RWPE2 (cell line): ENCODE measurements at regions not wholly inside any gene's neighbourhood (a gene's known extent, or its start where the extent isn't known, plus 50 kb on each side); places are given as distances from the start of the nearest gene placed in this dataset.
"Not testable (repeated sequence)": the region's sequence is repeated elsewhere in the genome, so short reads cannot be mapped to it uniquely, and the experiment has no call there.

Experiments
- ATAC-seq: fragments of 200-7000 bp; cut with Tn5 transposase; 3 replicates; pipeline ENCODE4 v1.9.1; 2021; ENCODE audit warnings: low read depth
- DNase-seq: peaks from one replicate; pipeline ENCODE4 v3.0.0-alpha.2; 2020; ENCODE audit warnings: low spot score
- H3K27ac ChIP-seq: fragments of 450-650 bp; 2 replicates; pipeline ENCODE4 v1.5.1; 2017; ENCODE audit warnings: mild to moderate bottlenecking; ENCODE audit not compliant: poor library complexity, severe bottlenecking
- H3K27me3 ChIP-seq: fragments of 250-450 bp; sonication (Bioruptor Pico); 2 replicates; pipeline ENCODE4 v1.5.1; 2021; ENCODE audit warnings: mild to moderate bottlenecking, moderate library complexity; ENCODE audit not compliant: insufficient read depth, poor library complexity, severe bottlenecking
- H3K36me3 ChIP-seq: fragments of 250-450 bp; sonication (Bioruptor Pico); 2 replicates; pipeline ENCODE4 v1.5.1; 2020; ENCODE audit warnings: low read depth, mild to moderate bottlenecking, moderate library complexity
- H3K4me1 ChIP-seq: fragments of 250-450 bp; sonication (Bioruptor Pico); 2 replicates; pipeline ENCODE4 v1.5.1; 2021; ENCODE audit warnings: mild to moderate bottlenecking, moderate library complexity; ENCODE audit not compliant: insufficient read depth, poor library complexity, severe bottlenecking
- H3K4me3 ChIP-seq: fragments of 250-450 bp; sonication (Bioruptor Pico); 2 replicates; pipeline ENCODE4 v1.5.1; 2021; ENCODE audit warnings: mild to moderate bottlenecking, moderate library complexity; ENCODE audit not compliant: severe bottlenecking
- H3K9me3 ChIP-seq: fragments of 250-450 bp; sonication (Bioruptor Pico); 2 replicates; pipeline ENCODE4 v1.5.1; 2021; ENCODE audit warnings: mild to moderate bottlenecking, moderate library complexity; ENCODE audit not compliant: severe bottlenecking
- TF ChIP-seq, protein P1 (sequence below): fragments of 450-650 bp; IDR thresholded peaks from one replicate; pipeline ENCODE4 v1.5.1; 2017; ENCODE audit warnings: mild to moderate bottlenecking, moderate library complexity; ENCODE audit not compliant: poor library complexity, severe bottlenecking

DNA sequence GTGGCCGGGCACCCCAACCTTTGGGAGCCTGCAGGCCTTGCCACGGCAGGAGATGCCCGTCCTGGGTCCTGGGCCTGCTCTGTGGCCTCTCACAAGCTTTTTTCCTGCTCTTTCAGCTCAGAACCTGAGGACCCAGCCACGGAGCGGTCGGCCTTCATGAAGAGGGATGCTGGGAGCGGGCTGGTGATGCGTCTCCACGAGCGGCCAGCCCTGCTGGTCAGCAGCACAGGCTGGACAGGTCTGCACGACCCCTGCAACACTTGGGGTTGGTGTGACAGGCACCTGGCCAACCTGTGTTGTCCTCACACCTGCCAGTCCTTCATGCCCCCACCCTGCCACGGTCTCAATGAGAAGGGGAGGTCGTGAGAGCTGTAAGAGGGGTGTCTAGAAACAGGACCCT lies 170.0 kb downstream of the ADRA2C start:
- ATAC-seq (no peak), DNase-seq (no peak)
- Histone ChIP-seq H3K9me3 (no peaks in the 10 kb centered on the region), H3K4me3 (no peak overlapping the region), H3K27ac (no peak overlapping the region), H3K27me3 (no peaks in the 10 kb centered on the region), H3K36me3 (no peaks in the 10 kb centered on the region), H3K4me1 (no peaks in the 10 kb centered on the region)
- TF ChIP-seq, protein P1, sequence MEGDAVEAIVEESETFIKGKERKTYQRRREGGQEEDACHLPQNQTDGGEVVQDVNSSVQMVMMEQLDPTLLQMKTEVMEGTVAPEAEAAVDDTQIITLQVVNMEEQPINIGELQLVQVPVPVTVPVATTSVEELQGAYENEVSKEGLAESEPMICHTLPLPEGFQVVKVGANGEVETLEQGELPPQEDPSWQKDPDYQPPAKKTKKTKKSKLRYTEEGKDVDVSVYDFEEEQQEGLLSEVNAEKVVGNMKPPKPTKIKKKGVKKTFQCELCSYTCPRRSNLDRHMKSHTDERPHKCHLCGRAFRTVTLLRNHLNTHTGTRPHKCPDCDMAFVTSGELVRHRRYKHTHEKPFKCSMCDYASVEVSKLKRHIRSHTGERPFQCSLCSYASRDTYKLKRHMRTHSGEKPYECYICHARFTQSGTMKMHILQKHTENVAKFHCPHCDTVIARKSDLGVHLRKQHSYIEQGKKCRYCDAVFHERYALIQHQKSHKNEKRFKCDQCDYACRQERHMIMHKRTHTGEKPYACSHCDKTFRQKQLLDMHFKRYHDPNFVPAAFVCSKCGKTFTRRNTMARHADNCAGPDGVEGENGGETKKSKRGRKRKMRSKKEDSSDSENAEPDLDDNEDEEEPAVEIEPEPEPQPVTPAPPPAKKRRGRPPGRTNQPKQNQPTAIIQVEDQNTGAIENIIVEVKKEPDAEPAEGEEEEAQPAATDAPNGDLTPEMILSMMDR = no peak

GRCh38 chr4:3937849-3938562 lies 171.8 kb downstream of the ADRA2C start:
- not testable (repeated sequence) for H3K27me3 ChIP-seq, H3K4me3 ChIP-seq, ATAC-seq, H3K27ac ChIP-seq, H3K9me3 ChIP-seq, H3K36me3 ChIP-seq, DNase-seq, H3K4me1 ChIP-seq

- not testable (repeated sequence) for H3K27me3 ChIP-seq, H3K4me1 ChIP-seq, H3K4me3 ChIP-seq, H3K27ac ChIP-seq, ATAC-seq, H3K9me3 ChIP-seq, H3K36me3 ChIP-seq, DNase-seq
Measured at GRCh38 chr4:3938676-3939075, 172.5 kb downstream of the ADRA2C start.

GRCh38 chr4:3939954-3940591 lies 173.9 kb downstream of the ADRA2C start:
- not testable (repeated sequence) for DNase-seq, H3K36me3 ChIP-seq, ATAC-seq, H3K9me3 ChIP-seq, H3K27ac ChIP-seq, H3K4me1 ChIP-seq, H3K4me3 ChIP-seq, H3K27me3 ChIP-seq

DNA sequence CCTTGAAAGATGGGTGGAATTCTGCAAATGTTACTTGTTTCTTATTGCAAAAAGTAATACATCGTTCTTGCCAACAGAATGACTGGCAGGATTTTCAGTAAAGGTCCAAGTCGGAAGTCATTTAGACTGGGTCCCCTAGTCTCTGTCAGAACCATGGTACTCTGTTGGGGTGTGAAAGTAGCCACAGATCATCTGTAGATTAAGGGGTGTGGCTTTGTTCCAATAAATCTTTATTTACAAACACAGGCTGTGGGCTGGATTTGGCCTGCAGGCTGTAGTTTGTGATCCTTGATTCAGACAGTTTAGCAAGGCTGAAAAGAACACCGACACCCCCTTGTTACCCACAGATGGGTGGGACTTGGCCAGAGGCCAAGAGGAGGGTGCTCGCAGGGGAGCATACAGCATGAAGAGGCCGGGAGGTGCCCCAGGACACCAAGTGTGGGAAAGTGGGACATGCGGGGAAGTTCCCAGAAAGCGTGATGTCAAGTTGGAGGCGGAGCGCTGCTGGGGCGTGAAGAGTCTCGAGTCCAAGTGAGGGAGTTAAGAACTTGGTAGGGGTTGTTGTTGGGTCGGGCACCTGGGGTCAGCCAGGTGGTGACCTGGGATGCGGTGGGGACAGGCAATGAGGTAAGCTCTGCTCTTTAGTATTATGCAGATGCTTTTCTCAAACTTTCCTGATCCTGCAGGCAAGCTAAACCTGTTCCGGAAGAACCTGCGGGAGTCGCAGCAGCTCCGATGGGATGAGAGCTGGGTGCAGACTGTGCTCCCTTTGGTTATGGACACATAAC lies 175.7 kb downstream of the ADRA2C start:
- ATAC-seq, H3K36me3 ChIP-seq, H3K4me1 ChIP-seq, H3K4me3 ChIP-seq, H3K27me3 ChIP-seq, H3K27ac ChIP-seq, H3K9me3 ChIP-seq, DNase-seq: not testable (repeated sequence)

GRCh38 chr4:3942569-3942971 lies 176.4 kb downstream of the ADRA2C start:
- not testable (repeated sequence) for H3K27me3 ChIP-seq, DNase-seq, H3K36me3 ChIP-seq, H3K27ac ChIP-seq, H3K4me3 ChIP-seq, H3K4me1 ChIP-seq, H3K9me3 ChIP-seq, ATAC-seq
- TF ChIP-seq, protein P1 = peak; percentile 30

- not testable (repeated sequence) for H3K36me3 ChIP-seq, H3K4me3 ChIP-seq, H3K9me3 ChIP-seq, H3K27ac ChIP-seq, ATAC-seq, H3K27me3 ChIP-seq, DNase-seq, H3K4me1 ChIP-seq
Measured at GRCh38 chr4:3943051-3943450, 176.9 kb downstream of the ADRA2C start.
